Lung (tissue), 11 donors: ENCODE measurements at regions not wholly inside any gene's neighbourhood (a gene's known extent, or its start where the extent isn't known, plus 50 kb on each side); places are given as distances from the start of the nearest gene placed in this dataset.
"Not testable (repeated sequence)": the region's sequence is repeated elsewhere in the genome, so short reads cannot be mapped to it uniquely, and the experiment has no call there.

Source experiments
- ATAC-seq: fragments of 200-7000 bp; cut with Tn5 transposase; one replicate; pipeline ENCODE4 v1.9.1; 2020; ENCODE audit warnings: moderate number of reproducible peaks; ENCODE audit not compliant: insufficient read depth, low FRiP score
- DNase-seq, 3 donors: peaks; one replicate each; pipeline ENCODE4 v3.0.0-alpha.2; 2013 to 2017
- H3K27ac ChIP-seq, 2 donors: one replicate each; pipeline ENCODE4 v1.5.1; 2013; ENCODE audit warnings: mild to moderate bottlenecking in 2 of 2, moderate library complexity in 2 of 2, control low read depth in 1 of 2, inconsistent platforms in 1 of 2, low read depth in 1 of 2, low read length in 1 of 2
- H3K27me3 ChIP-seq, 3 donors: one replicate each; pipeline ENCODE4 v1.5.1; 2013; ENCODE audit warnings: low read length in 2 of 3; ENCODE audit not compliant: control insufficient read depth in 3 of 3, insufficient read depth in 3 of 3
- H3K36me3 ChIP-seq, 4 donors: one replicate each; pipeline ENCODE4 v1.5.1; 2013; ENCODE audit warnings: low read length in 4 of 4, mild to moderate bottlenecking in 1 of 4, moderate library complexity in 1 of 4; ENCODE audit not compliant: control insufficient read depth in 4 of 4, insufficient read depth in 4 of 4
- H3K4me1 ChIP-seq, 5 donors: one replicate each; pipeline ENCODE4 v1.5.1; 2013; ENCODE audit warnings: low read length in 5 of 5, mild to moderate bottlenecking in 2 of 5, moderate library complexity in 1 of 5; ENCODE audit not compliant: control insufficient read depth in 5 of 5, insufficient read depth in 5 of 5
- H3K4me3 ChIP-seq: one replicate; pipeline ENCODE4 v1.5.1; 2013; ENCODE audit warnings: mild to moderate bottlenecking, control low read depth, moderate library complexity
- H3K9ac ChIP-seq, 2 donors: one replicate each; pipeline ENCODE4 v1.5.1; 2013; ENCODE audit warnings: low read length in 2 of 2, control low read depth in 1 of 2; ENCODE audit not compliant: insufficient read depth in 1 of 2
- H3K9me3 ChIP-seq, 4 donors: one replicate each; pipeline ENCODE4 v1.5.1; 2013; ENCODE audit warnings: low read length in 3 of 4, mild to moderate bottlenecking in 1 of 4, moderate library complexity in 1 of 4; ENCODE audit not compliant: control insufficient read depth in 4 of 4, insufficient read depth in 3 of 4
- WGBS, 2 donors: extraction: QIAGEN DNeasy Blood & Tissue Kit; methylation state at CpG; one replicate each; pipeline ENCODE4 v1.1.7; 2013; 5-methylcytosine and 5-hydroxymethylcytosine counted together
- TF ChIP-seq, protein P1 (sequence below): IDR thresholded peaks from 2 replicates; pipeline ENCODE4 v1.5.1; 2012; ENCODE audit warnings: mild to moderate bottlenecking; ENCODE audit errors: control extremely low read depth, extremely low read depth
- donor health status: control.
- donor health status: control.
- donor health status: Bipolar disorder and iron deficiency.
- donor health status: healthy.
- donor health status: DM: yes; HTN: yes; CAD: no.

- ATAC-seq = no peak
- TF ChIP-seq, protein P1, sequence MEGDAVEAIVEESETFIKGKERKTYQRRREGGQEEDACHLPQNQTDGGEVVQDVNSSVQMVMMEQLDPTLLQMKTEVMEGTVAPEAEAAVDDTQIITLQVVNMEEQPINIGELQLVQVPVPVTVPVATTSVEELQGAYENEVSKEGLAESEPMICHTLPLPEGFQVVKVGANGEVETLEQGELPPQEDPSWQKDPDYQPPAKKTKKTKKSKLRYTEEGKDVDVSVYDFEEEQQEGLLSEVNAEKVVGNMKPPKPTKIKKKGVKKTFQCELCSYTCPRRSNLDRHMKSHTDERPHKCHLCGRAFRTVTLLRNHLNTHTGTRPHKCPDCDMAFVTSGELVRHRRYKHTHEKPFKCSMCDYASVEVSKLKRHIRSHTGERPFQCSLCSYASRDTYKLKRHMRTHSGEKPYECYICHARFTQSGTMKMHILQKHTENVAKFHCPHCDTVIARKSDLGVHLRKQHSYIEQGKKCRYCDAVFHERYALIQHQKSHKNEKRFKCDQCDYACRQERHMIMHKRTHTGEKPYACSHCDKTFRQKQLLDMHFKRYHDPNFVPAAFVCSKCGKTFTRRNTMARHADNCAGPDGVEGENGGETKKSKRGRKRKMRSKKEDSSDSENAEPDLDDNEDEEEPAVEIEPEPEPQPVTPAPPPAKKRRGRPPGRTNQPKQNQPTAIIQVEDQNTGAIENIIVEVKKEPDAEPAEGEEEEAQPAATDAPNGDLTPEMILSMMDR = no peak
- Histone ChIP-seq H3K4me1 (no peaks in the 10 kb centered on the region), H3K36me3 (no peaks in the 10 kb centered on the region), H3K9ac (no peak overlapping the region), H3K4me3 (no peak overlapping the region), H3K27ac (no peak overlapping the region), H3K27me3 (no peaks in the 10 kb centered on the region), H3K9me3 (no peaks in the 10 kb centered on the region)
- WGBS, 2 donors = 87 to 94% methylated on average over 2 of the region's 2 CpGs
- DNase-seq = no peak
Observed at GRCh38 chr9:33708441-33708840, 86.9 kb upstream of the PRSS3 start.

DNA sequence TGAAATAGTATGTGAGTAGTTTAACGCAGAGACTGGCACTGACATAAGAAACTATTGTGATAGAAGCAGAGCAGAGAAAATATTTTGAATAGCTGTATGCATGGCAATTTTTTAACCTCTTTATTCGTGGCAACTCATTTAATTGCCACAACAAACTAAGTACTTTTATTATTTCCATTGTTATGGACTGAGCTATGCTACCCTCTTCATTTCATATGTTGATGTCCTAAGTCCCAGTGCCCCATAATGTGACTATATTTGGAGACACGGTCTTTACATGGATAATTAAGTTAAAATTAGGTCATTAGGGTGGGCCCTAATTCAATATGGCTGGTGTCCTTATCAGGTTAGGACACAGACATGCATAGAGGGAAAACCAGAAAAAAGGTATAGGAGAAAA lies 86.1 kb upstream of the PRSS3 start:
- H3K4me3 ChIP-seq = no peak overlapping the region
- H3K9me3 ChIP-seq = no peaks in the 10 kb centered on the region
- ATAC-seq (no peak), DNase-seq (no peak)
- H3K27ac ChIP-seq = no peak overlapping the region
- no peaks in the 10 kb centered on the region for H3K4me1 ChIP-seq
- no peaks in the 10 kb centered on the region for H3K27me3 ChIP-seq
- TF ChIP-seq, protein P1 = no peak
- H3K36me3 ChIP-seq = no peaks in the 10 kb centered on the region
- H3K9ac ChIP-seq = no peak overlapping the region
- 83 to 84% methylated on average over 3 of the region's 3 CpGs for WGBS, 2 donors

- not testable (repeated sequence) for H3K9me3 ChIP-seq, H3K4me3 ChIP-seq, H3K27me3 ChIP-seq, ATAC-seq, DNase-seq, H3K27ac ChIP-seq, H3K36me3 ChIP-seq, H3K4me1 ChIP-seq, H3K9ac ChIP-seq
- 40 to 71% methylated on average over 1 of the region's 1 CpG for WGBS, 2 donors
Observed at GRCh38 chr9:33711418-33711817, 83.9 kb upstream of the PRSS3 start.

GRCh38 chr9:33714989-33715388 lies 80.4 kb upstream of the PRSS3 start:
- H3K9me3 ChIP-seq = no peaks in the 10 kb centered on the region
- DNase-seq (no peak), ATAC-seq (no peak)
- no peaks in the 10 kb centered on the region for H3K4me1 ChIP-seq
- no peak overlapping the region for H3K27ac ChIP-seq
- WGBS, 2 donors = 68 to 82% methylated on average over 2 of the region's 2 CpGs
- no peaks in the 10 kb centered on the region for H3K36me3 ChIP-seq
- H3K4me3 ChIP-seq = no peak overlapping the region
- no peak overlapping the region for H3K9ac ChIP-seq
- TF ChIP-seq, protein P1 = no peak
- no peaks in the 10 kb centered on the region for H3K27me3 ChIP-seq
